HEK293T (cell line): ENCODE measurements at regions not wholly inside any gene's neighbourhood (a gene's known extent, or its start where the extent isn't known, plus 50 kb on each side); places are given as distances from the start of the nearest gene placed in this dataset.

ENCODE experiments used
- CTCF ChIA-PET: fragments of 350-600 bp; formaldehyde crosslinking; extraction: SDS; loops from one replicate; lab custom pipeline; 2021; ENCODE audit warnings: antibody characterized with exemption, inconsistent platforms; lab: Yijun Ruan, JAX
- POLR2A ChIA-PET: fragments of 350-600 bp; formaldehyde crosslinking; extraction: SDS; loops from one replicate; lab custom pipeline; 2020; ENCODE audit warnings: antibody characterized with exemption, inconsistent platforms; lab: Yijun Ruan, JAX
- DNase-seq: peaks from one replicate; pipeline ENCODE4 v3.0.0; 2012; ENCODE audit warnings: mixed read lengths; ENCODE audit errors: extremely low spot score
- ARNT ChIP-seq: fragments of 450-650 bp; IDR thresholded peaks from 2 replicates; pipeline ENCODE4 v1.6.1; 2017; ENCODE audit warnings: mild to moderate bottlenecking
- BHLHE40 ChIP-seq: fragments of 450-650 bp; IDR thresholded peaks from 2 replicates; pipeline ENCODE4 v1.6.1; 2016; ENCODE audit warnings: mild to moderate bottlenecking, moderate library complexity, borderline replicate concordance
- CTBP1 ChIP-seq: fragments of 450-650 bp; IDR thresholded peaks from 2 replicates; pipeline ENCODE4 v1.6.1; 2016; ENCODE audit warnings: borderline replicate concordance
- ELF4 ChIP-seq: fragments of 450-650 bp; IDR thresholded peaks from 2 replicates; pipeline ENCODE4 v1.6.1; 2017; ENCODE audit warnings: antibody characterized with exemption
- FOXA1 ChIP-seq: fragments of 450-650 bp; IDR thresholded peaks from 2 replicates; pipeline ENCODE4 v1.6.1; 2016; ENCODE audit warnings: mild to moderate bottlenecking
- FOXK2 ChIP-seq: fragments of 450-650 bp; IDR thresholded peaks from 2 replicates; pipeline ENCODE4 v1.6.1; 2016; ENCODE audit warnings: mild to moderate bottlenecking
- FOXM1 ChIP-seq: fragments of 450-650 bp; IDR thresholded peaks from 2 replicates; pipeline ENCODE4 v1.6.1; 2017; ENCODE audit warnings: mild to moderate bottlenecking, borderline replicate concordance
- HDGF ChIP-seq: fragments of 450-650 bp; IDR thresholded peaks from 2 replicates; pipeline ENCODE4 v1.6.1; 2017; ENCODE audit warnings: antibody characterized with exemption, borderline replicate concordance
- L3MBTL2 ChIP-seq: fragments of 450-650 bp; conservative IDR thresholded peaks from 2 replicates; pipeline ENCODE4 v1.6.1; 2016; ENCODE audit warnings: mild to moderate bottlenecking
- LEF1 ChIP-seq: fragments of 450-650 bp; IDR thresholded peaks from 2 replicates; pipeline ENCODE4 v1.6.1; 2017; ENCODE audit warnings: mild to moderate bottlenecking, borderline replicate concordance
- NFRKB ChIP-seq: fragments of 450-650 bp; IDR thresholded peaks from 2 replicates; pipeline ENCODE4 v1.6.1; 2016; ENCODE audit warnings: mild to moderate bottlenecking, moderate library complexity
- PKNOX1 ChIP-seq: fragments of 450-650 bp; IDR thresholded peaks from 2 replicates; pipeline ENCODE4 v1.6.1; 2016
- SP1 ChIP-seq: fragments of 450-650 bp; IDR thresholded peaks from 2 replicates; pipeline ENCODE4 v1.6.1; 2017
- SUZ12 ChIP-seq: fragments of 450-650 bp; IDR thresholded peaks from 2 replicates; pipeline ENCODE4 v1.6.1; 2016; ENCODE audit warnings: mild to moderate bottlenecking
- TARDBP ChIP-seq: fragments of 450-650 bp; IDR thresholded peaks from 2 replicates; pipeline ENCODE4 v1.6.1; 2016
- ZNF384 ChIP-seq: fragments of 450-650 bp; IDR thresholded peaks from 2 replicates; pipeline ENCODE4 v1.6.1; 2016

- DNase-seq, result no peak
- ChIA-PET CTCF (interaction anchor here (0.6 kb wide), 1 partner anchor 12 kb away, joined by 4 read pairs; no protein-coding TSS in a partner anchor), POLR2A (no interaction called here)
- TF ChIP-seq BHLHE40 (no peak), ARNT (no peak), FOXM1 (no peak), L3MBTL2 (no peak), TARDBP (no peak), SP1 (no peak)
Observed at GRCh38 chr5:59956130-59956783, 62.7 kb upstream of the PDE4D start.

- POLR2A ChIA-PET, result no interaction called here
- CTCF ChIA-PET, result interaction anchor here (0.6 kb wide), 1 partner anchor 11 kb away, joined by 4 read pairs; no protein-coding TSS in a partner anchor
- TF ChIP-seq TARDBP, result no peak
- TF ChIP-seq FOXM1, result no peak
- TF ChIP-seq PKNOX1, result no peak
- no peak for TF ChIP-seq FOXK2
- no peak for TF ChIP-seq ARNT
- no peak for TF ChIP-seq CTBP1
- no peak for TF ChIP-seq ZNF384
- TF ChIP-seq L3MBTL2, result no peak
- TF ChIP-seq SUZ12, result no peak
- TF ChIP-seq BHLHE40, result no peak
- no peak for TF ChIP-seq HDGF
- TF ChIP-seq LEF1, result no peak
- no peak for TF ChIP-seq SP1
- no peak for TF ChIP-seq NFRKB
- no peak for TF ChIP-seq FOXA1
- TF ChIP-seq ELF4, result no peak
- DNase-seq, result no peak
Observed at GRCh38 chr5:59955241-59955640, 61.7 kb upstream of the PDE4D start.

GRCh38 chr5:59943452-59944113, 50.1 kb upstream of the PDE4D start:
- no peak for TF ChIP-seq ARNT
- TF ChIP-seq FOXK2, result no peak
- no peak for TF ChIP-seq L3MBTL2
- no peak for TF ChIP-seq LEF1
- TF ChIP-seq BHLHE40, result no peak
- TF ChIP-seq NFRKB, result no peak
- no peak for TF ChIP-seq ZNF384
- TF ChIP-seq CTBP1, result no peak
- no peak for TF ChIP-seq PKNOX1
- no peak for TF ChIP-seq FOXM1
- TF ChIP-seq SUZ12, result no peak
- no peak for TF ChIP-seq ELF4
- no peak for TF ChIP-seq TARDBP
- TF ChIP-seq HDGF, result no peak
- no peak for TF ChIP-seq SP1
- no peak for TF ChIP-seq FOXA1
- ChIA-PET POLR2A (no interaction called here), CTCF (interaction anchor here (0.6 kb wide), 1 partner anchor 12 kb away, joined by 4 read pairs; no protein-coding TSS in a partner anchor)
- DNase-seq, result peak; percentile 12
